Mesothelial cell of epicardium (in vitro differentiated cells): ENCODE measurements at regions not wholly inside any gene's neighbourhood (a gene's known extent, or its start where the extent isn't known, plus 50 kb on each side); places are given as distances from the start of the nearest gene placed in this dataset.

Experiments used
- DNase-seq, 2 experiments: peaks; one replicate each; pipeline ENCODE4 v3.0.0; 2021; ENCODE audit warnings: low spot score in 2 of 2; ENCODE audit not compliant: unreplicated experiment in 2 of 2
- H3K27ac Mint-ChIP-seq: 2 replicates; pipeline ENCODE4 v1.8.0; 2021; ENCODE audit warnings: mixed read lengths
- H3K27me3 Mint-ChIP-seq: 2 replicates; pipeline ENCODE4 v1.8.0; 2021; ENCODE audit warnings: low read depth, mixed read lengths
- H3K36me3 Mint-ChIP-seq: 2 replicates; pipeline ENCODE4 v1.8.0; 2021; ENCODE audit warnings: mixed read lengths
- H3K4me1 Mint-ChIP-seq: 2 replicates; pipeline ENCODE4 v1.8.0; 2021; ENCODE audit warnings: mixed read lengths
- H3K4me3 Mint-ChIP-seq: 2 replicates; pipeline ENCODE4 v1.8.0; 2021; ENCODE audit warnings: mild to moderate bottlenecking, moderate library complexity, mixed read lengths
- H3K9me3 Mint-ChIP-seq: 2 replicates; pipeline ENCODE4 v1.8.0; 2021; ENCODE audit warnings: mixed read lengths
- CTCF ChIP-seq: fragments of 200-600 bp; sonication (generic); IDR thresholded peaks from one replicate; pipeline ENCODE4 v1.5.0; 2021; ENCODE audit warnings: antibody characterized with exemption; ENCODE audit not compliant: unreplicated experiment

- peaks cover 43% of the 10 kb centered on the region for H3K27me3 Mint-ChIP-seq
- no peak overlapping the region for H3K27ac Mint-ChIP-seq
- H3K36me3 Mint-ChIP-seq = no peaks in the 10 kb centered on the region
- H3K4me1 Mint-ChIP-seq = no peaks in the 10 kb centered on the region
- DNase-seq = no peak
- H3K4me3 Mint-ChIP-seq = no peak overlapping the region
- no peak for TF ChIP-seq CTCF
- H3K9me3 Mint-ChIP-seq = no peaks in the 10 kb centered on the region
Measured at GRCh38 chr12:94802796-94803195, 152.4 kb upstream of the TMCC3 start.

GRCh38 chr12:94801745-94802144 is 151.4 kb upstream of the TMCC3 start:
- Mint-ChIP-seq H3K4me1 (no peaks in the 10 kb centered on the region), H3K36me3 (no peaks in the 10 kb centered on the region), H3K27me3 (peaks cover 46% of the 10 kb centered on the region), H3K4me3 (no peak overlapping the region), H3K27ac (no peak overlapping the region), H3K9me3 (no peaks in the 10 kb centered on the region)
- no peak for TF ChIP-seq CTCF
- no peak for DNase-seq

GRCh38 chr12:94799136-94799535 is 148.8 kb upstream of the TMCC3 start:
- Mint-ChIP-seq H3K27me3 (peaks cover 63% of the 10 kb centered on the region), H3K4me3 (no peak overlapping the region), H3K27ac (no peak overlapping the region), H3K9me3 (no peaks in the 10 kb centered on the region), H3K4me1 (peaks cover 4% of the 10 kb centered on the region), H3K36me3 (no peaks in the 10 kb centered on the region)
- DNase-seq = no peak
- no peak for TF ChIP-seq CTCF

GRCh38 chr12:94798113-94798512 is 147.8 kb upstream of the TMCC3 start:
- H3K27ac Mint-ChIP-seq = no peak overlapping the region
- no peak for TF ChIP-seq CTCF
- H3K4me1 Mint-ChIP-seq = peaks cover 10% of the 10 kb centered on the region
- H3K36me3 Mint-ChIP-seq = no peaks in the 10 kb centered on the region
- H3K9me3 Mint-ChIP-seq = no peaks in the 10 kb centered on the region
- no peak overlapping the region for H3K4me3 Mint-ChIP-seq
- peaks cover 70% of the 10 kb centered on the region for H3K27me3 Mint-ChIP-seq
- DNase-seq = no peak

DNA sequence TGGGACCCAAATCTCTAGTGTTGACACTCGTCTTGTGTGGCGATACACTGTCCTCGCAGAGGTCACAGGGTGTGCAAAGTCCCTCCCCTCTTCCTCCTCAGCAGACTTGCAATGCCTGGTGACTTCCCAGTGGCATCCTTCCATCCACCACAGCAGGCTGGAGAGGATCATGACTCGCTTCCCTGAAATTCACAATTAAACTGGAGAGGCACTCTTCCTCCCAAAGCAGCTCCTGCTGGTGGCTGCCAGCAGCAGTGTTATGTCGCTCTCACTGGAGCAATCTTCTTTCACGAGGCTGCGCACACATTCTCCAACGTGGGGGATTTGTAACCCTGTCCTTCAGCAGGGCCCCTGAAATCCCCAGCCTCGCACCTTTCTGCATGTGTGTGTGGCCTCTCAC is 145.2 kb upstream of the TMCC3 start:
- peaks cover 20% of the 10 kb centered on the region for H3K4me1 Mint-ChIP-seq
- no peaks in the 10 kb centered on the region for H3K36me3 Mint-ChIP-seq
- H3K9me3 Mint-ChIP-seq = no peaks in the 10 kb centered on the region
- peak overlapping the region; percentile 26 for H3K27ac Mint-ChIP-seq
- no peak for TF ChIP-seq CTCF
- peaks cover 72% of the 10 kb centered on the region for H3K27me3 Mint-ChIP-seq
- DNase-seq = no peak
- H3K4me3 Mint-ChIP-seq = no peak overlapping the region

DNA sequence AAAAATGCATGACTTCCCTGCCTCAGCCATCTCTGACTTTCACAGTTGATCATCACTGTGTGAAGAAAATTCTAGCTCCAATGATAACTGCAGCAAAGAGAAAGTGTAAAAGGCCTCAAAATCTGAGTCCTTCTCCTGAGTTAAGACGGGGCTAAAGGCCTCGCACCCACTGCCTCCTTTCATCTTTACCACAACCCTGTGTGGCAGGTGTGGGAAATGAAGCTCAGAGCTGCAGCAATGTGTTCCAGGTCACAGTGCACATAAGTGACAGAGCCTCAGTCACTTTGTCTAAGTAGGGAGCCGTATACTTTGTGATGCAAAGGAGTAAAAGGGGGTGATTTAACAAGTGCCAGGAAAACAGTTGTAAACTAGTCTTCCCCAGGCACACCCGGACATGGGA is 144.7 kb upstream of the TMCC3 start:
- H3K4me1 Mint-ChIP-seq = peaks cover 25% of the 10 kb centered on the region
- TF ChIP-seq CTCF = no peak

More for the DNA sequence above, 144.7 kb upstream of the TMCC3 start:
- H3K4me3 Mint-ChIP-seq = no peak overlapping the region
- H3K27ac Mint-ChIP-seq = no peak overlapping the region
- DNase-seq = no peak
- H3K36me3 Mint-ChIP-seq = no peaks in the 10 kb centered on the region
- H3K9me3 Mint-ChIP-seq = no peaks in the 10 kb centered on the region
- peaks cover 73% of the 10 kb centered on the region for H3K27me3 Mint-ChIP-seq
